Amniotic stem cell (primary cell): ENCODE measurements at regions not wholly inside any gene's neighbourhood (a gene's known extent, or its start where the extent isn't known, plus 50 kb on each side); places are given as distances from the start of the nearest gene placed in this dataset.

ENCODE experiments used
- DNase-seq: peaks from one replicate; lab custom pipeline; 2025; lab: John Stamatoyannopoulos, UW

GRCh38 chr3:74347563-74348268, 266.7 kb downstream of the CNTN3 start:
- no peak for DNase-seq

- DNase-seq = no peak
Observed at GRCh38 chr3:74346896-74347295, 267.6 kb downstream of the CNTN3 start.

- DNase-seq = no peak
Observed at GRCh38 chr3:74345701-74346100, 268.8 kb downstream of the CNTN3 start.

GRCh38 chr3:74344865-74345440, 269.5 kb downstream of the CNTN3 start:
- DNase-seq = no peak

GRCh38 chr3:74343391-74343790, 271.1 kb downstream of the CNTN3 start:
- DNase-seq = no peak

GRCh38 chr3:74338998-74339397, 275.5 kb downstream of the CNTN3 start:
- DNase-seq = no peak

- DNase-seq = no peak
Observed at GRCh38 chr3:74332165-74332564, 282.3 kb downstream of the CNTN3 start.

GRCh38 chr3:74331711-74332110, 282.7 kb downstream of the CNTN3 start:
- no peak for DNase-seq

GRCh38 chr3:74329096-74329495, 285.4 kb downstream of the CNTN3 start:
- DNase-seq = no peak

- no peak for DNase-seq
Observed at GRCh38 chr3:74328435-74328834, 286.0 kb downstream of the CNTN3 start.

- no peak for DNase-seq
Observed at GRCh38 chr3:74315291-74315690, 299.2 kb downstream of the CNTN3 start.

- DNase-seq = no peak
Observed at GRCh38 chr3:74314696-74315095, 299.8 kb downstream of the CNTN3 start.

GRCh38 chr3:74309716-74310115, 304.7 kb downstream of the CNTN3 start:
- no peak for DNase-seq

- no peak for DNase-seq
Observed at GRCh38 chr3:74304424-74304823, 310.0 kb downstream of the CNTN3 start.

GRCh38 chr3:74303711-74304110, 310.7 kb downstream of the CNTN3 start:
- no peak for DNase-seq

- no peak for DNase-seq
Observed at GRCh38 chr3:74302969-74303368, 311.5 kb downstream of the CNTN3 start.

GRCh38 chr3:74302281-74302680, 312.2 kb downstream of the CNTN3 start:
- no peak for DNase-seq

GRCh38 chr3:74301056-74301455, 313.4 kb downstream of the CNTN3 start:
- DNase-seq = no peak

- DNase-seq = no peak
Observed at GRCh38 chr3:74295479-74295878, 319.0 kb downstream of the CNTN3 start.

GRCh38 chr3:74288761-74289160, 325.7 kb downstream of the CNTN3 start:
- DNase-seq = no peak

GRCh38 chr3:74287557-74287956, 326.9 kb downstream of the CNTN3 start:
- no peak for DNase-seq

- no peak for DNase-seq
Observed at GRCh38 chr3:74282202-74282601, 332.3 kb downstream of the CNTN3 start.

- DNase-seq = no peak
Observed at GRCh38 chr3:74281705-74282104, 332.8 kb downstream of the CNTN3 start.
